H9 (cell line): ENCODE measurements at regions not wholly inside any gene's neighbourhood (a gene's known extent, or its start where the extent isn't known, plus 50 kb on each side); places are given as distances from the start of the nearest gene placed in this dataset.

Experiments used
- DNase-seq: peaks from one replicate; pipeline ENCODE4 v3.0.0-alpha.2; 2017
- H2AFZ ChIP-seq: one replicate; pipeline ENCODE4 v1.6.1; 2013; ENCODE audit warnings: mild to moderate bottlenecking, low read length, control low read depth, moderate library complexity
- H2AK5ac ChIP-seq: 2 replicates; pipeline ENCODE4 v1.6.1; 2013; ENCODE audit warnings: low read length, control low read depth, mixed read lengths; ENCODE audit not compliant: insufficient read length
- H2BK120ac ChIP-seq: one replicate; pipeline ENCODE4 v1.6.1; 2013; ENCODE audit warnings: low read depth, mild to moderate bottlenecking, low read length, control low read depth, inconsistent platforms; ENCODE audit not compliant: poor library complexity, severe bottlenecking
- H2BK12ac ChIP-seq: 2 replicates; pipeline ENCODE4 v1.6.1; 2013; ENCODE audit warnings: low read length, control low read depth, mixed read lengths, low read depth; ENCODE audit not compliant: insufficient read length
- H2BK15ac ChIP-seq: 2 replicates; pipeline ENCODE4 v1.6.1; 2013; ENCODE audit warnings: low read depth, low read length, control low read depth
- H2BK20ac ChIP-seq: one replicate; pipeline ENCODE4 v1.6.1; 2013; ENCODE audit warnings: low read depth, mild to moderate bottlenecking, low read length, control low read depth, inconsistent platforms; ENCODE audit not compliant: poor library complexity, severe bottlenecking
- H2BK5ac ChIP-seq: 2 replicates; pipeline ENCODE4 v1.6.1; 2013; ENCODE audit warnings: low read length, control low read depth, mixed read lengths; ENCODE audit not compliant: insufficient read length
- H3K14ac ChIP-seq: 2 replicates; pipeline ENCODE4 v1.6.1; 2013; ENCODE audit warnings: low read length, control low read depth; ENCODE audit not compliant: insufficient read depth
- H3K18ac ChIP-seq: 2 replicates; pipeline ENCODE4 v1.6.1; 2013; ENCODE audit warnings: low read depth, mild to moderate bottlenecking, mixed read lengths, low read length, control low read depth; ENCODE audit not compliant: insufficient read length
- H3K23ac ChIP-seq: 2 replicates; pipeline ENCODE4 v1.6.1; 2013; ENCODE audit warnings: low read length, control low read depth, mixed read lengths, low read depth; ENCODE audit not compliant: insufficient read length
- H3K23me2 ChIP-seq: 2 replicates; pipeline ENCODE4 v1.6.1; 2013; ENCODE audit warnings: low read depth, mild to moderate bottlenecking, mixed read lengths, low read length, control low read depth; ENCODE audit not compliant: insufficient read length, poor library complexity, severe bottlenecking
- H3K27ac ChIP-seq: 2 replicates; pipeline ENCODE4 v1.5.1; 2013; ENCODE audit warnings: low read length, control low read depth, mixed read lengths, low read depth; ENCODE audit not compliant: insufficient read length
- H3K27me3 ChIP-seq: 2 replicates; pipeline ENCODE4 v1.6.1; 2013; ENCODE audit warnings: low read length, control low read depth, inconsistent platforms; ENCODE audit not compliant: insufficient read depth
- H3K4ac ChIP-seq: 2 replicates; pipeline ENCODE4 v1.6.1; 2013; ENCODE audit warnings: low read depth, mild to moderate bottlenecking, control low read depth, inconsistent platforms, low read length, moderate library complexity
- H3K4me1 ChIP-seq: 2 replicates; pipeline ENCODE4 v1.6.1; 2013; ENCODE audit warnings: low read length, control low read depth, inconsistent platforms; ENCODE audit not compliant: insufficient read depth
- H3K4me2 ChIP-seq: 2 replicates; pipeline ENCODE4 v1.6.1; 2013; ENCODE audit warnings: low read length, control low read depth, mixed read lengths; ENCODE audit not compliant: insufficient read length, insufficient read depth
- H3K56ac ChIP-seq: 2 replicates; pipeline ENCODE4 v1.6.1; 2013; ENCODE audit warnings: low read depth, mild to moderate bottlenecking, mixed read lengths, low read length, control low read depth; ENCODE audit not compliant: insufficient read length
- H3K79me1 ChIP-seq: 2 replicates; pipeline ENCODE4 v1.6.1; 2013; ENCODE audit warnings: low read depth, mild to moderate bottlenecking, moderate library complexity, low read length, control low read depth, inconsistent platforms; ENCODE audit not compliant: insufficient read depth, poor library complexity, severe bottlenecking
- H3K79me2 ChIP-seq: 2 replicates; pipeline ENCODE4 v1.6.1; 2013; ENCODE audit warnings: low read length, control low read depth, inconsistent platforms; ENCODE audit not compliant: insufficient read depth
- H3K9ac ChIP-seq: 2 replicates; pipeline ENCODE4 v1.6.1; 2013; ENCODE audit warnings: low read length, control low read depth, mixed read lengths; ENCODE audit not compliant: insufficient read length; ENCODE audit errors: extremely low read depth
- H3K9me3 ChIP-seq: one replicate; pipeline ENCODE4 v1.6.1; 2013; ENCODE audit warnings: low read depth, low read length, inconsistent platforms; ENCODE audit not compliant: control insufficient read depth
- H3T11ph ChIP-seq: one replicate; pipeline ENCODE4 v1.6.1; 2013; ENCODE audit warnings: mild to moderate bottlenecking, low read length, control low read depth, inconsistent platforms
- H4K20me1 ChIP-seq: one replicate; pipeline ENCODE4 v1.6.1; 2013; ENCODE audit not compliant: control insufficient read depth, insufficient read length, insufficient read depth
- H4K5ac ChIP-seq: 2 replicates; pipeline ENCODE4 v1.6.1; 2013; ENCODE audit warnings: low read depth, mild to moderate bottlenecking, mixed read lengths, low read length, control low read depth; ENCODE audit not compliant: insufficient read length
- H4K8ac ChIP-seq: replicated peaks from 2 replicates; pipeline ENCODE4 v1.6.1; 2013; ENCODE audit warnings: low read length, control low read depth, mixed read lengths, low read depth; ENCODE audit not compliant: insufficient read length
- H4K91ac ChIP-seq: 2 replicates; pipeline ENCODE4 v1.6.1; 2013; ENCODE audit warnings: low read depth, mild to moderate bottlenecking, moderate library complexity, mixed read lengths, low read length, control low read depth; ENCODE audit not compliant: insufficient read length
- H3K27ac Mint-ChIP-seq, 3 experiments: 2 replicates in 2 of 3; 3 replicates in 1 of 3; pipeline ENCODE4 v1.8.0; 2020 to 2021; ENCODE audit warnings: mixed read lengths in 3 of 3, mild to moderate bottlenecking in 1 of 3, moderate library complexity in 1 of 3
- H3K27me3 Mint-ChIP-seq: 2 replicates; pipeline ENCODE4 v1.8.0; 2021; ENCODE audit warnings: low read depth, mild to moderate bottlenecking, moderate library complexity, mixed read lengths
- H3K36me3 Mint-ChIP-seq, 3 experiments: 2 replicates in 2 of 3; 3 replicates in 1 of 3; pipeline ENCODE4 v1.8.0; 2020 to 2021; ENCODE audit warnings: low read depth in 3 of 3, mixed read lengths in 3 of 3; ENCODE audit not compliant: insufficient read depth in 1 of 3
- H3K4me1 Mint-ChIP-seq, 2 experiments: 2 replicates each; pipeline ENCODE4 v1.8.0; 2020; ENCODE audit warnings: mixed read lengths in 2 of 2
- H3K4me3 Mint-ChIP-seq, 2 experiments: 2 replicates in 1 of 2; 3 replicates in 1 of 2; pipeline ENCODE4 v1.8.0; 2020 to 2021; ENCODE audit warnings: mild to moderate bottlenecking in 2 of 2, mixed read lengths in 2 of 2, moderate library complexity in 1 of 2
- H3K9me3 Mint-ChIP-seq, 2 experiments: 2 replicates in 1 of 2; 3 replicates in 1 of 2; pipeline ENCODE4 v1.8.0; 2020; ENCODE audit warnings: mild to moderate bottlenecking in 2 of 2, mixed read lengths in 2 of 2, moderate library complexity in 1 of 2
- CTCF ChIP-seq: fragments of 200-600 bp; sonication (generic); conservative IDR thresholded peaks from 3 replicates; pipeline ENCODE4 v1.8.0; 2021; ENCODE audit warnings: antibody characterized with exemption, mild to moderate bottlenecking
- WGBS: extraction: QIAGEN DNeasy Blood & Tissue Kit; methylation state at CpG from one replicate; pipeline ENCODE4 v1.1.7; 2013; ENCODE audit warnings: missing lambda C conversion rate, low lambda C conversion rate, mixed read lengths; ENCODE audit not compliant: insufficient read length; ENCODE audit errors: extremely low coverage; 5-methylcytosine and 5-hydroxymethylcytosine counted together

- no peak overlapping the region for H2BK15ac ChIP-seq
- H3K14ac ChIP-seq = no peak overlapping the region
- H2AK5ac ChIP-seq = no peak overlapping the region
- H3K56ac ChIP-seq = no peak overlapping the region
- H2BK120ac ChIP-seq = no peak overlapping the region
- no peaks in the 10 kb centered on the region for H3K9me3 ChIP-seq
- H4K91ac ChIP-seq = no peak overlapping the region
- Mint-ChIP-seq H3K27me3 (peaks cover 6% of the 10 kb centered on the region), H3K4me3 (no peak overlapping the region), H3K36me3 (0 out of 7 replicates have a peak, but pooled peaks cover 0 to 1% (median 0%) of the 10 kb centered on the region in 3 experiments), H3K4me1 (peaks cover 10 to 13% of the 10 kb centered on the region in 2 experiments; a peak in 3 of 4 replicates), H3K9me3 (peaks cover 0 to 4% of the 10 kb centered on the region in 2 experiments; a peak in 2 of 5 replicates), H3K27ac (no peak overlapping the region)
- H3K4ac ChIP-seq = no peak overlapping the region
- H3K4me2 ChIP-seq = no peak overlapping the region
- no peak for DNase-seq
- no peak overlapping the region for H2AFZ ChIP-seq
- H2BK5ac ChIP-seq = no peak overlapping the region
- peaks cover 2% of the 10 kb centered on the region; the same call in 1 of the 2 replicates for H3K4me1 ChIP-seq
- no peak overlapping the region for H3K27ac ChIP-seq
- H4K20me1 ChIP-seq = no peaks in the 10 kb centered on the region
- H2BK20ac ChIP-seq = no peak overlapping the region
- no peak overlapping the region for H4K5ac ChIP-seq
- H3K23ac ChIP-seq = no peak overlapping the region
- no peaks in the 10 kb centered on the region for H3K27me3 ChIP-seq
- H3K79me1 ChIP-seq = no peaks in the 10 kb centered on the region
- no peak overlapping the region for H3K18ac ChIP-seq
- no peak overlapping the region for H3K9ac ChIP-seq
- H3K23me2 ChIP-seq = no peaks in the 10 kb centered on the region
- H3K79me2 ChIP-seq = no peaks in the 10 kb centered on the region
- no peak overlapping the region for H3T11ph ChIP-seq
- no peak for TF ChIP-seq CTCF
- no peak overlapping the region for H4K8ac ChIP-seq
- WGBS = no CpG with 5 or more reads among the region's 9 CpGs
- no peak overlapping the region for H2BK12ac ChIP-seq
These were observed 454.7 kb downstream of the TYW1 start for GRCh38 chr7:67451306-67451705.
